Right lobe of liver (tissue), 6 donors: ENCODE measurements at regions not wholly inside any gene's neighbourhood (a gene's known extent, or its start where the extent isn't known, plus 50 kb on each side); places are given as distances from the start of the nearest gene placed in this dataset.
"Not testable (repeated sequence)": the region's sequence is repeated elsewhere in the genome, so short reads cannot be mapped to it uniquely, and the experiment has no call there.

Experiments used
- ATAC-seq, 4 donors: fragments of 200-7000 bp; cut with Tn5 transposase; one replicate each; pipeline ENCODE4 v1.9.1; 2020; ENCODE audit warnings: mild to moderate bottlenecking in 4 of 4, moderate library complexity in 4 of 4
- DNase-seq, 3 donors: peaks; one replicate each; pipeline ENCODE4 v3.0.0-alpha.2; 2020
- H3K27ac ChIP-seq, 3 donors: fragments of 200-600 bp; one replicate each; pipeline ENCODE4 v1.8.0; 2022
- H3K27me3 ChIP-seq, 2 donors: fragments of 200-600 bp; one replicate each; pipeline ENCODE4 v1.8.0; 2022
- H3K36me3 ChIP-seq, 4 donors: fragments of 200-600 bp; sonication (generic) in 1 of 4; one replicate each; pipeline versions ENCODE4 v1.5.1 to v1.8.0; 2017 to 2022; ENCODE audit warnings: control low read depth in 1 of 4
- H3K4me1 ChIP-seq, 4 donors: fragments of 200-600 bp; sonication (generic) in 1 of 4; one replicate each; pipeline versions ENCODE4 v1.5.1 to v1.8.0; 2017 to 2022; ENCODE audit warnings: control low read depth in 1 of 4
- H3K4me3 ChIP-seq, 3 donors: fragments of 200-600 bp; one replicate each; pipeline ENCODE4 v1.8.0; 2022
- H3K9me3 ChIP-seq, 4 donors: fragments of 200-600 bp; sonication (generic) in 1 of 4; one replicate each; pipeline versions ENCODE4 v1.5.1 to v1.8.0; 2017 to 2022; ENCODE audit warnings: control low read depth in 1 of 4
- POLR2A ChIP-seq: fragments of 450-650 bp; IDR thresholded peaks from one replicate; pipeline ENCODE4 v1.6.1; 2017; ENCODE audit warnings: antibody characterized with exemption, mild to moderate bottlenecking
- WGBS: methylation state at CpG from one replicate; pipeline ENCODE4 v1.1.6; 2018; ENCODE audit warnings: low coverage, low lambda C conversion rate; ENCODE audit not compliant: insufficient coverage; ENCODE audit errors: missing lambda C conversion rate; 5-methylcytosine and 5-hydroxymethylcytosine counted together
- intact Hi-C, 2 donors: fragments of 100-400 bp; cut with DNase I; formaldehyde crosslinking; loops; one replicate each; pipeline versions ENCODE4 v1.11.2 to v1.14.1; 2022
- TF ChIP-seq, protein P1 (sequence below), 4 donors: fragments of 200-600 bp in 3 of 4; fragments of 450-650 bp in 1 of 4; IDR thresholded peaks; one replicate each; pipeline versions ENCODE4 v1.5.1 to v1.8.0; 2016 to 2022; ENCODE audit warnings: antibody characterized with exemption in 4 of 4, mild to moderate bottlenecking in 2 of 4
- donor health status: DM: no; HTN: yes; CAD: no.
- donor health status: DM: no; HTN: no; CAD: no.
- donor health status: DM: no; HTN: no; CAD: no.
- donor health status: DM: no; HTN: yes; CAD: no.
- donor health status: DM: no; HTN: yes; CAD: no.

DNA sequence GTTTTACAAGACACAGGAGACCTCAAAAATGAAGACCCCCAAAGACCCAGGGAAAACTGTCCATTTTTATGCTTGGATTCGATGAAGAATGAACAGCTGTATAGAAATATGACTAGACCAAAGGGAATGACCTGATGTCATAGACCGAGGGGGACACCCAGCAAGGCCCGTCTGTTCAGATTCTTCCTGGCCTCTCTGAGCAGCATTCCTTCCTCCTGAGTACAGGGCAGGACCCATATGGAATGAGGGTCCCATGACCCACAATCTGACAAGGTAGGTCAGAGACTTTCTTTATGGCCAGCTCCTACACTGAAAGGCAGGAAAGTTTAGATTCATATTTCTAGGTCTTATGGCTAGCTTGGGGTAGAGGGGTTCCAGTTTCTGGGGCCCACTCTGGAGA lies 356.0 kb downstream of the GATA3 start:
- Histone ChIP-seq H3K9me3 (no peaks in the 10 kb centered on the region), H3K36me3 (no peaks in the 10 kb centered on the region), H3K27ac (no peak overlapping the region), H3K27me3 (no peaks in the 10 kb centered on the region), H3K4me3 (no peak overlapping the region), H3K4me1 (no peaks in the 10 kb centered on the region)
- TF ChIP-seq POLR2A, result no peak
- TF ChIP-seq, protein P1, sequence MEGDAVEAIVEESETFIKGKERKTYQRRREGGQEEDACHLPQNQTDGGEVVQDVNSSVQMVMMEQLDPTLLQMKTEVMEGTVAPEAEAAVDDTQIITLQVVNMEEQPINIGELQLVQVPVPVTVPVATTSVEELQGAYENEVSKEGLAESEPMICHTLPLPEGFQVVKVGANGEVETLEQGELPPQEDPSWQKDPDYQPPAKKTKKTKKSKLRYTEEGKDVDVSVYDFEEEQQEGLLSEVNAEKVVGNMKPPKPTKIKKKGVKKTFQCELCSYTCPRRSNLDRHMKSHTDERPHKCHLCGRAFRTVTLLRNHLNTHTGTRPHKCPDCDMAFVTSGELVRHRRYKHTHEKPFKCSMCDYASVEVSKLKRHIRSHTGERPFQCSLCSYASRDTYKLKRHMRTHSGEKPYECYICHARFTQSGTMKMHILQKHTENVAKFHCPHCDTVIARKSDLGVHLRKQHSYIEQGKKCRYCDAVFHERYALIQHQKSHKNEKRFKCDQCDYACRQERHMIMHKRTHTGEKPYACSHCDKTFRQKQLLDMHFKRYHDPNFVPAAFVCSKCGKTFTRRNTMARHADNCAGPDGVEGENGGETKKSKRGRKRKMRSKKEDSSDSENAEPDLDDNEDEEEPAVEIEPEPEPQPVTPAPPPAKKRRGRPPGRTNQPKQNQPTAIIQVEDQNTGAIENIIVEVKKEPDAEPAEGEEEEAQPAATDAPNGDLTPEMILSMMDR (IDR thresholded peaks at IDR 0.05), result no peak
- intact Hi-C loops, result no loop called here
- DNase-seq, result no peak
- WGBS, result 90% methylated on average over 1 of the region's 3 CpGs
- ATAC-seq, result no peak

DNA sequence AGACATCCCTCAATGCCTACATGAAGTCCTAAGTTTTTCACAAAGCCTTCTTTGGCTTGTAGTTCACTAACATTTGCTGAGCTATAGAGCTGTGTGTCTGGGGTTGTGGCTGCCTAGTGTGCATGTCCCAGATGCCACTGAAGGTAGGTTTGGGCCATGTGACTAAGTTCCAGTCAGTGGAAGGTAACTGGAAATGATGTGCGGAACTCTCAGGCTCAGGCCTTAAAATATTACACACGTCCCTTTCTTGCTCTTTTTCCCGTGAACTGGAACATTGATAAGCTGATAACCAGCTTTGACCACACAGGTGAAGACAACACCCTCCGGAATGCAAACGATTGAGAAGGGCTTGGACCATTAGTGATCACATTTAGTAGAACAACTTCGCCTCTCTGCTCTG lies 358.1 kb downstream of the GATA3 start:
- no peak for DNase-seq
- intact Hi-C loops, result no loop called here
- H3K36me3 ChIP-seq, result no peaks in the 10 kb centered on the region
- no peak overlapping the region for H3K4me3 ChIP-seq
- H3K27ac ChIP-seq, result no peak overlapping the region
- no peak for ATAC-seq
- H3K4me1 ChIP-seq, result no peaks in the 10 kb centered on the region
- H3K27me3 ChIP-seq, result no peaks in the 10 kb centered on the region
- WGBS, result 48% methylated on average over 6 of the region's 6 CpGs
- no peaks in the 10 kb centered on the region for H3K9me3 ChIP-seq
- TF ChIP-seq POLR2A, result no peak
- TF ChIP-seq, protein P1 (IDR thresholded peaks at IDR 0.05), result no peak

DNA sequence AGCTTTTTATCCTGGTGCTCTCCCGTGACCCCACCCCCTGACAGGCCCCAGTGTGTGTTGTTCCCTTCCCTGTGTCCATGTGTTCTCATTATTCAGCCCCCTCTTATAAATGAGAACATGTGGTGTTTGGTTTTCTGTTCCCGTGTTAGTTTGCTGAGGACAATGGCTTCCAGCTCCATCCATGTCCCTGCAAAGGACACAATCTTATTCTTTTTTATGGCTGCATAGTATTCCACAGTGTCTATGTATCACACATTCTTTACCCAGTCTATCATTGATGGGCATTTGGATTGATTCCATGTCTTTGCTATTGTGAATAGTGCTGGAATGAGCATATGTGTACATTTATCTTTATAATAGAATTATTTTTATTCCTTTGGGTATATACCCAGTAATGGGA lies 360.5 kb downstream of the GATA3 start:
- H3K4me1 ChIP-seq, H3K27ac ChIP-seq, intact Hi-C loops, H3K4me3 ChIP-seq, H3K27me3 ChIP-seq, H3K9me3 ChIP-seq, ATAC-seq, DNase-seq, H3K36me3 ChIP-seq: not testable (repeated sequence)
- WGBS, result 56% methylated on average over 2 of the region's 2 CpGs

DNA sequence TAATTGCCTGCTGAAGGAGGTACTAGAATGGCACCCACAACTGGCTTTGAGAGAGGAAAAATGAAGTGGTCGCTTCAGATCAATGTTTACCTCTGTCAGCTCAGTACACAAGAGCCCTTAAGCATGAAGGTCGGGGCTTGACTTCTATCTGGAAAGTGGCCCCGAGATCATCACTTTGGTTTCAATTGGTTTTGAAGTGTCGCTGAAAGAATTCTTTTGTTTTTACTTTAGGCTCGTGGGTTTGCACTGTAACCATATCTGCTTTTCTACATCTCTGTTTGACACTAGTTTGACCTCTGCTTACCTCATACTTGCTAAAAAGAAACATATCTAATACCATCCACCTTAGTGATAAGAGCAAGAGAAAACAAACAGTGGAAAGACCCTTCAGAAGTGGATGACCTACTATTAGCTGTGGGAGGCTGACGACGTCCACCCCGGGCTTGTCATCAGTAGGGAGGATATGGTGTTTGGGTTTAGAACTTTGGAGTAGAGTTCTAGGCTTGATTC lies 361.8 kb downstream of the GATA3 start:
- Histone ChIP-seq H3K36me3 (no peaks in the 10 kb centered on the region), H3K4me3 (no peak overlapping the region), H3K4me1 (no peaks in the 10 kb centered on the region), H3K27me3 (no peaks in the 10 kb centered on the region), H3K9me3 (no peaks in the 10 kb centered on the region), H3K27ac (no peak overlapping the region)
- ATAC-seq, result no peak
- DNase-seq, result no peak
- no peak for TF ChIP-seq POLR2A
- TF ChIP-seq, protein P1 (IDR thresholded peaks at IDR 0.05), result no peak
- intact Hi-C loops, result no loop called here
- 16% methylated on average over 8 of the region's 8 CpGs for WGBS

DNA sequence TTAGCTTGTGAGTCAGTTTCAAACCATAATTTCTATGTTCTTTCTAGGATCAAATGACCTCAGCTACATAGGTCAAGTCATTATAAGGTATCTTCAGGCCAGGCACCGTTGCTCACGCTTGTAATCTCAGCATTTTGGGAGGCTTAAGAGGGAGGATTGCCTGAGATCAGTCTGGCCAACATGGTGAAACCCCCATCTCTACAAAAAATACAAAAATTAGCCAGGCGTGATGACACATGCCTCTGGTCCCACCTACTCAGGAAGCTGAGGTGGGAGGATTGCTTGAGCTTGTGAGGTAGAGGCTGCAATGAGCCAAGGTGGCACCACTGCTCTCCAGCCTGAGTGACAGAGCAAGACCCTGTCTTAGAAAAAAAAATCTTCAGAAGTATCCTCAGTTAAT lies 362.3 kb downstream of the GATA3 start:
- no peak overlapping the region for H3K4me3 ChIP-seq
- no peak for TF ChIP-seq POLR2A
- TF ChIP-seq, protein P1 (IDR thresholded peaks at IDR 0.05), result no peak
- H3K36me3 ChIP-seq, result no peaks in the 10 kb centered on the region
- no peaks in the 10 kb centered on the region for H3K9me3 ChIP-seq
- ATAC-seq (no peak), DNase-seq (no peak)
- no peak overlapping the region for H3K27ac ChIP-seq
- intact Hi-C loops, result no loop called here
- WGBS, result 37% methylated on average over 3 of the region's 3 CpGs
- no peaks in the 10 kb centered on the region for H3K27me3 ChIP-seq
- H3K4me1 ChIP-seq, result no peaks in the 10 kb centered on the region
